AG20443 (cell line): ENCODE measurements at regions not wholly inside any gene's neighbourhood (a gene's known extent, or its start where the extent isn't known, plus 50 kb on each side); places are given as distances from the start of the nearest gene placed in this dataset.

Experiments
- DNase-seq: peaks from one replicate; pipeline ENCODE4 v3.0.0; 2012; ENCODE audit warnings: low spot score, mixed read lengths

DNA sequence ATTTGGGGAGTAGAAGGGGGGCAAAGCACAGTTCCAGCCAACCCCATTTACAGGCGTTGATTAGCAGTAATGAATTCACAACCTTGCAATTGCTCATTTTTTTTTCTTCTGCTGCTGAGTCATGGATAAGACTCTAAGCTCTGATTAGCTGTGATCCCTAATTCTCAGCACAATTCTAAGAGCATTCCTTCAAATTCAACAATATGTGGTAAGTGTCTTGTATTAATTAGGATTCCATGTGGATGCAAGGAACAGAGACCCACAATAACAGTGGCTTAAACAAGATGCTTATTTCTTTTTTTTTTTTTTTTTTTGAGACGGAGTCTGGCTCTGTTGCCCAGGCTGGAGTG lies 133.4 kb downstream of the PALM2AKAP2 start:
- no peak for DNase-seq

GRCh38 chr9:109914280-109915027 lies 134.5 kb downstream of the PALM2AKAP2 start:
- DNase-seq = peak; percentile 78

DNA sequence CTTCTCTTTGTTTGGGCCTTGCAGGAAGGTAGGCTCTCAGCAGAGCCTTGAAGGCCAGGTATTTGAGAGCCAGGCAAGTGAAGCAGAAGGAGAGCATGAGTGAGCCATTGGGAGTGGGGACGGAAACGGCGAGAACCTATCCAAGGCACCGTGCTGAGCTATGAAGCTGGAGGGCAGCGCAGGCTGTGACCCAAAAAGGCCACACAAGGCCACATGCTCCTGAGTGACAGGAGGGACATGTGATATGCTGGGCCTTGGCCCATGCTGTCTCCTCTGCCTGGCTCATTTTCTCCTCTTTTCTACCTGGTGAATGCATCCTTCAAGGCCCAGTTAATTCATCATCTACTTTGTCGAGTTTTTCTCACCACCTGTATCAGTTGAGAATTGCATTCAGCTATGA lies 136.3 kb downstream of the PALM2AKAP2 start:
- DNase-seq = no peak

DNA sequence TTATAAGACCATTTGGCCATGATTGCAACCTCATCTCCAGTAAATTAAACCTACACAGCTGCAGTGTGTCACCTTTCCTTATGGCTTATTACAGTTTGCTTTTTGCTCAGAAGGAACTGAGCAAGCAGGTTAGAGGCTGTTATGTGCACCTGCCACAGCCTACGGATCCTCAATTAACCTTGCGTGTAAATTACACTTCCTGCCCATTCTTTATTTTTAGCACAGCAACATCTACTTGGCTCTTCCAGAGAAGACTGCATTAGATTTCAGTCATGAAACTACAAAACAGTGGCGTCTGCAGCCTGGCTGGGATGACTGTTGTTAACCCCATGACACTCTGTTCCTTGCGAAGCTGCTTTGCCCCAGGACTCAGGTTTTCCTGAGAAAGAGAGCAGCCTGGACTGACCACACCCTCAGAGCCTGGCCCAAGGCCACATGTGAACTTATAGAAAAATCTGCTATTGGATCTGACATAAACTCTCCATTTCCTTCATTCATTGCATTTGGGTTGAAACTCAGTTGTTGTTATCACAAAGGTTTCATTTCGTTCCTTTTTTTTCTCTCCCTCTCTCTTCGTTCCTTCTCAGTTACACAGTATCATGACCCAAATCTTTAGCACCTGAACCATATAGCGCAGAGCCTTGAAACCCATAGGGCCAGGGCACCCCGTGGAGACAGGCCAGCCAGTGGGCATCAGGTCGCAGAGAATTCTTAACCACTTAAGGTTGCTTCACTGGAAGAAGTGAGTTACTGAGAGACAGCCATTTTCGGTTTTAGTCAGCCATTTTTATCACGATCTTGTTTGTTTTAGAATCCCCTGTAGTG lies 138.6 kb downstream of the PALM2AKAP2 start:
- no peak for DNase-seq

DNA sequence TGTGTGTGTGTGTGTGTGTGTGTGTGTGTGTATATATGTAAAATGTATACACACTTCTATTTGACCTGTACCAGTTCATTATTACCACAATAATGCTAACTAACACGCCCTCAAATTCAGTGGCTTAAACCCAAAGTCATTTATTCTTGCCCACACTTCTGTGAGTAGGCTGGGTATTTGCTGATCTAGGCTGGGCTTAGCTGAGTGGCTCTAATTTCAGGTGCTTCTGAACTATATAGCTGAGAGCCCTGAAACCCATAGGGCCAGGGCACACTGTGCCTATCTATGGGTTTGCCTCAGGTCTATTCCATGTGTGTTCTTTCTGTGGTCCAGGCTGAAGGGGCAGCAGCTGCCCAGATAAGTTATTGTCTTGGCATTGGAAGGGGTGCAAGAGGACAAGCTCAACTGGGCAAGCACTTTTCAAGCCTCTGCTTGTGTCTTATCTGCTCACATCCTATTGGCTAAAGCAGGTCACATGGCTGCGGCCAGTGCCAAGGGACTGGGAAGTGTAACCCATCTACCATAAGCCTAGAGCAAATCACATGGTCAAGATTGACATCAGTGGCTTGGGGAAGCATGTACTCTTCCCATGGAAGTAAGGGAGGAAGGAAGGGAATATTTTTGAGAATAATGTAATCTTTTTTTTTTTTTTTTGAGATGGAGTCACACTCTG lies 139.9 kb downstream of the PALM2AKAP2 start:
- no peak for DNase-seq

DNA sequence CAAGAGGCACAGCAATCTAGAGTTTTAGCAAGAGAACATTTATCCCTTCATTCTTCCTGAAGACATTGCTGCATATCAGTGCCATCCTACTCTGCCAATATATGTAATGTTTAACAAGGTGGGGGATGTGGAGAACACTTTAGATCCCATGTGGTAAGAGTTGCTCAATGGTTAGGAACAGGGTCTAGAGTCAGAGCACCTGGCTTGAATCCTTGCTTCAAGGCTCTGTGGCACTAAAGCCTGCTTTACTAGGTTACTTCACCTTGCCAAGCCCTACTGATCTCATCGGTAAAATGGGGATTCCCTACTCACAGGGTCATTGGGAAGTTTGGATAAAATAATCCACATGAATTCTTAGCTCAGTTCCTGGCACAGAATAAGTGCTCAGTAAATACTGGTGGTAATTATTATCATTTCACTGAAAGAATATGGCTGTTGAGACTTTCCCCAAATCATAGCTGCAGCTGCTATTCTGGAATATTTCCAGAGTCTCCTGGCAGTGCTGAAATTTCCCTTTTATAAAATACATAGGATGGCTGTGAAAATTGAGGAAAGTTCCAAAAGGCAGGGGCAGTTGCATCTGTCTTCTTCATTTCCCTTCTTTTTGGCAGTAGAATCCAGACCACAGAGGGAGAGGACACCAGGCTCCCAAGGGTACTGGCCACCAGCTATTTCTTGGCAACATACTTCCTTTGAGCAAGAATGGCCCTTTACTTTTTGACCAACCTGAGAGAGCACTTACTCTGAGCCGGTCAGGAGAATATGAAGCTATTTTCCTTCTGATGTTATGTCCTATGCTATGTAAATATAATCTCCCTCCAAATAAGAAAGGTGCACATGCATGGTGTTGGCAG lies 142.8 kb downstream of the PALM2AKAP2 start:
- no peak for DNase-seq

DNA sequence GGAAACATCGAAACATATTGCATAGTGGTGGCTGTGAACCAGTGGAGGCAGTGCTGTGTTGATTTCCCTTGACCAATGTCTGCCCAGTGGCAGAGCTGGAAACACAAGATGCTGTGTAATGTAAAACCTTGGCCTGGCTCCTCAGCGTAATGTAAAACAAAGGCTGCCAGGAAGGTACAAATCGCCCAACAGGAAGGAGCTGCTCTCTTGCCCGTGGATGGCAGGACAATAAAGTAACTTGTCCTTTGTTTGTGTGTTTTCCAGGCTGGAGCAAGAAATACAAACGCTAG lies 143.4 kb downstream of the PALM2AKAP2 start:
- DNase-seq = no peak

- no peak for DNase-seq
Measured at GRCh38 chr9:109923806-109924205, 143.8 kb downstream of the PALM2AKAP2 start.

DNA sequence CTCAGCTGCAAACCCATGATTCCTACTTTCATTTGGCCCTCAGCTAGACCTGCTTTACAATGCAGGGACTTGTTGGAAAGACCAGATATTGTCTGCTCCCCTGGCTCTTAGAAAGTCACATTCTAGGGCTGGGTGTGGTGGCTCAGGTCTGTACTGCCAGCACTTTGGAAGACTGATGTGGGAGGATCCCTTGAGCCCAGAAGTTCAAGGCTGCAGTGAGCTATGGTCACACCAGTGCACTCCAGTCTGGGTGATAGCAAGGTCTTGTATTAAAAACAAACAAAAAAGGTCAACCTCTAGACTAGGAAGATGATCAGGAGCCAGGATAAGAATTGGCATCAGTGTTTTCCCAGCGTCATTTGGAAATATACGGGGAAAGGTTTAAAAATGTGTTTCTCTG lies 145.8 kb downstream of the PALM2AKAP2 start:
- DNase-seq = no peak

DNA sequence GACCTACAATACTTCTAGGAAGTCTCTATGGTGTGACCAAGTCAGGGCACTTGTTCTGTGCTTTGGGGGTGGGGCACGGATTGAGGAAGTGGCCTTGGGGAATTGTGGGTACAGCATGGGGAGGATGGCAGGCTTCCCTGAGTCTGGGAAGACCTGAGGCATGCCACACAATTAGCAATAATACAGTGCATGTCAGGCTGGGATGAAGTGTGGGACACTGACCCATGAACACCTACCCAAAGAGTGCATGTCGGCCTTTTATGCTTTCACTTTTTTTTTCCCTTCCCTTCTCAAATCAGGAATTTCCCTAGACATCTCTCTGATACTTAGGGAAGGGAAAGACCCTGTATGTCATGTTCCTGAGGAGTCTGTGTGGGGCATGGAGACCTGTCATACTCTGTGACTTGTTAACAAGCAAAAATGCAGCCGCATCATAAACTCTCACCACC lies 146.4 kb downstream of the PALM2AKAP2 start:
- no peak for DNase-seq

- DNase-seq = no peak
Measured at GRCh38 chr9:109931623-109932022, 151.6 kb downstream of the PALM2AKAP2 start.

GRCh38 chr9:109934136-109934856 lies 154.3 kb downstream of the PALM2AKAP2 start:
- DNase-seq = no peak

GRCh38 chr9:109934857-109935215 lies 154.8 kb downstream of the PALM2AKAP2 start:
- DNase-seq = no peak

DNA sequence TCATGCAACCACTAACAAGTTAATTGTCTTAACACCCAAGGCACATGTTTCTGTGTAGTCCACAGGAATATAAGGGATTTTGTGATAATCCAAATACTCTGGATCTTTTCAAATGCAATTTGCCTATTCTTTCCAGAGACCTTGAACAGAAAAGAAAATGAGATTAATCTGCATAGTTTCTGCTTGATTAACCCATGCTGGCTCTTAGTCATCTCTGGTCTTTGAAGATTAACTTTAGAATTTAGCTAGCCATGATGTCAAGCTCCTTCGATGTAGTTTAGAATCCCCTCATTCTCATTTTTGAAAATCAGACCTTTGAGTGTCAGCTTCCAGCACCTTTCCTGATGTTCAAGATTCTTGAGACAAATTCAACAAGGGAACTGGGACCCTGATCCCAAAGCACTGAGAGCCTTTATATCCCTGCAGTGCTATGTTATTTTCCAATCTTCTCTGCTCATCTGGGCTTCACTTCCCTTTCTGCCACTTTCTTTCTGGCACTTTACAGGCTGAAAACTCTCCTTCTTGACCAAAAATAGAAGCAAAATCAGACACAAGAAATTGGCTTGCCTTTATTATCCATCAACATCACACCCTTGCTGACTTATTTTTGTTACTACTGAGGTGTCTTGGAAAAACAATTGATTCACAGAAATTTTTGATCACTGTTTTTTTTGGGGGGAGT lies 155.5 kb downstream of the PALM2AKAP2 start:
- no peak for DNase-seq

- DNase-seq = no peak
Measured at GRCh38 chr9:109937861-109938453, 158.0 kb downstream of the PALM2AKAP2 start.

GRCh38 chr9:109939698-109940342 lies 159.8 kb downstream of the PALM2AKAP2 start:
- DNase-seq = no peak

DNA sequence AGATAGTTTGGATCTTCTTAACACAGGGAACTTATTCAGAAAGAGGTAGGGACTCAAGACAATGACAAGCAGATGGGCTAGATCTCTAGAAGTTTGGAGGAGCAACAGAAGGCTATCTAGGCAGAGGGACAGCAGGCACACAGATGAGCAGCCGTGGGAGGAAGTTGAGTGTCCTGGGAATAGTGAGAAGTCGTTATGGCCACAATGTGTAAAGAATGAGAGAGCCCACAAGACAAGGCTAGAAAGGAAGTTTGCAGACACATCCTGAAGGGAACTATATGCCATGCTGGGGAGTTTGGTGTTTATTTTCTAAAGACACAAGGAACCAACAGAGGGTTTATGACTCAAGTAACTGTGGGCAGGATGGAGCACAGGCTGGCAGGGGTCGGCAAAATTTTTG lies 160.6 kb downstream of the PALM2AKAP2 start:
- no peak for DNase-seq

- DNase-seq = no peak
Measured at GRCh38 chr9:109941771-109942170, 161.8 kb downstream of the PALM2AKAP2 start.

- no peak for DNase-seq
Measured at GRCh38 chr9:109945573-109945972, 165.6 kb downstream of the PALM2AKAP2 start.

GRCh38 chr9:109948453-109948852 lies 168.5 kb downstream of the PALM2AKAP2 start:
- no peak for DNase-seq
